NCI-H2196 (cell line): ENCODE measurements at regions not wholly inside any gene's neighbourhood (a gene's known extent, or its start where the extent isn't known, plus 50 kb on each side); places are given as distances from the start of the nearest gene placed in this dataset.
"Not testable (repeated sequence)": the region's sequence is repeated elsewhere in the genome, so short reads cannot be mapped to it uniquely, and the experiment has no call there.

ENCODE experiments used
- DNase-seq: peaks from one replicate; lab custom pipeline; 2025; ENCODE audit not compliant: unreplicated experiment; lab: John Stamatoyannopoulos, UW

GRCh38 chr7:14973712-14974428 is 71.3 kb upstream of the DGKB start:
- no peak for DNase-seq

- DNase-seq, result not testable (repeated sequence)
These were observed 69.1 kb upstream of the DGKB start for GRCh38 chr7:14971678-14972077.

DNA sequence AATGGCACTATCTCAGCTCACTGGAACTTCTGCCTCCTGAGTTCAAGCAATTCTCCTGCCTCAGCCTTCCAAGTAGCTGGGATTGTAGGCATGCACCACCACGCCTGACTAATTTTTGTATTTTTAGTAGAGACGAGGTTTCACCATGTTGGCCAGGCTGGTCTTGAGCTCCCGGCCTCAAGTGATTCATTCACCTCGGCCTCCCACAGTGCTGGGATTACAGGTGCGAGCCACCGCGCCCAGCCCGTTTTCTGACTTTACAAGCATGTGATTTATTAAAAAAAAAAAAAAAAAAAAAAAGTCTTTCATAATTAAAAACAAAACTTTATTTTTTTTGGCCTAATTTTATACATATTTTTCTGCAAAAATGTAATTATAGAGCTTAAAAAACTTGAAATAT is 64.8 kb upstream of the DGKB start:
- not testable (repeated sequence) for DNase-seq

DNA sequence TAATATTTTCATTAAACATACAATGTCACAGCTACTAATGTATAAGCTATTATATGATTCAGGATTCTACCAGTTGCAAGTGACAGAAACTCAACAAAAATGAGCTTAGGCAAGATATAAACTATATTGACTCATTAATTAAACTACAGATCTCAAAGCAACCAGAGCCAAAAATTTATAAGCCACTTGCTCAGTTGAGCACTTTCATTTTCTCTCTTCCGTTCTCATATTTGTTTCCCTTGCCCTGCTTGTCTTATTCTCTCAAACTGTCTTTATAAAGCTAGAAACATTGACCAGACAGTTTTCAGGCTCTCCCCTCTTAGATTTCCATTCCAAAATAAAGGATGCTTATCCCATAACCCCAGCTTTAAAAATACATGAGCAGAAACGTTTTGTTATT is 60.2 kb upstream of the DGKB start:
- no peak for DNase-seq

DNA sequence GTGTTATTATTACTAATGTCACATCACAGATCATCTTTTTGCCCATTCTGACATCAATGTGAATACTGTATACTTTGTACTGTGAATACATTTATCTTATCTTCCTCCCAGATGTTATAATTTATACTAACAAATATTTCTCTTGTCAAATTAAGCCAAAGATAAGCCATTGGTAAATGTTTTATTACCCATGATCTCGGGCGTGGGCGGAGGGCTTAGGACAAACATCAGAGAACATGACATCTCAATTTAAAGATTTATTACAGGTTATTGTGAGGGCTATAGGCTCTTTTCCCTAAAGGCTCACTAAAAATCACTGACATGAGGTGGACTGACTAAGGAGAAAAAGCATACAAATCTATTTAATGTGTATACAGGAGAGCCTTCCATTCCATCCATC is 58.2 kb upstream of the DGKB start:
- no peak for DNase-seq

DNA sequence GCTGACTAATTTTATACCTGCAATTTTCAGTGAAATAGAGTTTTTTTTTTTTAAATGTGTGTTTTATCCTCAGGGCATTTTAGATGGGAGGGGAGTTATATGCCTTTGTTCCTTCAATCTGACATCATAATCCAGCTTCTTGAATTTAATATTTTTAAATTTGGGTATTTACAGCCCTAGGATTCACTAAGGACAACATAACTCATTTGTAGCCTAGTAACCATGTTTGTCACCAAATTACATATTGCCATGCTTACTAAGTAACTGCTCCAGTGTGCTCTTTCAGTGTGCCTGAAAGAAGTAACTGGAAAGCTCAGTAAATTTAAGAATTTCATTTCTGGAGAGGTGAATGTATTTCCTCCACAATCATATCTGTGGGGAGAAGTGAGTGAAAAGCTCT is 56.8 kb upstream of the DGKB start:
- DNase-seq, result no peak

DNA sequence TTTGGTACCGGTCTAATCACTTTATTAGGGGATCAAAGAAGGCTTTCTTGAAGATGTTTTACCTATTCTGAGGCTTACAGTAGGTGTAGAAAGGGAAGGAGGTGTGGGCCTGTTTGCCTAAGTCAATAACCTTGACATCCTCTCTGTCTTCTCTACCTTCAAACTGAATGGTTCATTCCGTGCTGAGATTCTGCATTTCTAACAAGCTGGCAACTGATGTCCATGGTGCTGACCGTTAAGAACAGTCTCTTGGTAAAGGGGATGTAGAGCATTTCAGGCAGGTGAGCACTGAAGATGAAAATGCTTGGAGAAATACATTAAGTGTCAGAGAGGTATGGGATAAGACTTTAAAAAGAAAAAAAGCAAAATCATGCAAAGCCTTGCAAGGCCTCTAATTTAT is 51.5 kb upstream of the DGKB start:
- DNase-seq, result no peak
